Brain microvascular endothelial cell (primary cell): ENCODE measurements at regions not wholly inside any gene's neighbourhood (a gene's known extent, or its start where the extent isn't known, plus 50 kb on each side); places are given as distances from the start of the nearest gene placed in this dataset.
A peak's percentile ranks its signal among the peaks of the same experiment; 100 is the strongest.

ENCODE experiments used
- DNase-seq: peaks from one replicate; pipeline ENCODE4 v3.0.0-alpha.2; 2020
- H3K27ac ChIP-seq: fragments of 250-450 bp; sonication (Bioruptor Pico); 2 replicates; pipeline ENCODE4 v1.5.1; 2020; ENCODE audit warnings: mild to moderate bottlenecking, moderate library complexity
- H3K27me3 ChIP-seq: fragments of 250-450 bp; sonication (Bioruptor Pico); replicated peaks from 2 replicates; pipeline ENCODE4 v1.5.1; 2020; ENCODE audit warnings: mild to moderate bottlenecking
- H3K36me3 ChIP-seq: fragments of 250-450 bp; sonication (Bioruptor Pico); replicated peaks from 2 replicates; pipeline ENCODE4 v1.5.1; 2020; ENCODE audit warnings: mild to moderate bottlenecking
- H3K4me3 ChIP-seq: 2 replicates; pipeline ENCODE4 v1.5.1; 2011; ENCODE audit warnings: low read depth, mild to moderate bottlenecking, control low read depth, low read length, moderate library complexity
- in situ Hi-C: cut with HindIII; loops from 2 replicates; pipeline ENCODE4 v1.10.0; 2017; ENCODE audit warnings: low sequenced_read_pairs, low pct_ligation_motif_present
- TF ChIP-seq, protein P1 (sequence below): IDR thresholded peaks from 2 replicates; pipeline ENCODE4 v1.5.1; 2011; ENCODE audit warnings: low read depth, mild to moderate bottlenecking, moderate library complexity, low read length, control low read depth, inconsistent platforms; ENCODE audit errors: missing control alignments

DNA sequence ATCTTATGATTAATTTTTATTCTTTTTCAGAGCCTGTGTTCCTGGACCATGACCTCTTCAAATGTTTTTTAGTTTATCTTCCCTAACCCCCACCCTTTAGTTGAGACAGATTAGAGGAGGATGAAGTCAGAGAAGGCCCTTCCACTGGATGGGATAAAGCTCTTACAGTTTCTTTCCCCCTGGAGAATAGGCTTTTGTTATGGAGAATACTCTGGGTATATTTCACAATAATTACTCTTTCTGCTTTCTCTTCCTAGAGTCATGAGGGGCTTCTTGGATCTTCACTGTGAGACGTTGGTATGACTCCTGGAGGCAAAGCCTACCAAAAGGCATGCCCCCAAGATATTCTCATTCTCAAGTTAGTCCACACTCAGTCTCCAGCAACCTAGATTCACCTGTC is 144.4 kb upstream of the THRB start:
- in situ Hi-C loops = no loop called here
- H3K36me3 ChIP-seq = no peaks in the 10 kb centered on the region
- no peak overlapping the region for H3K4me3 ChIP-seq

GRCh38 chr3:24639481-24640329 is 145.1 kb upstream of the THRB start:
- TF ChIP-seq, protein P1, sequence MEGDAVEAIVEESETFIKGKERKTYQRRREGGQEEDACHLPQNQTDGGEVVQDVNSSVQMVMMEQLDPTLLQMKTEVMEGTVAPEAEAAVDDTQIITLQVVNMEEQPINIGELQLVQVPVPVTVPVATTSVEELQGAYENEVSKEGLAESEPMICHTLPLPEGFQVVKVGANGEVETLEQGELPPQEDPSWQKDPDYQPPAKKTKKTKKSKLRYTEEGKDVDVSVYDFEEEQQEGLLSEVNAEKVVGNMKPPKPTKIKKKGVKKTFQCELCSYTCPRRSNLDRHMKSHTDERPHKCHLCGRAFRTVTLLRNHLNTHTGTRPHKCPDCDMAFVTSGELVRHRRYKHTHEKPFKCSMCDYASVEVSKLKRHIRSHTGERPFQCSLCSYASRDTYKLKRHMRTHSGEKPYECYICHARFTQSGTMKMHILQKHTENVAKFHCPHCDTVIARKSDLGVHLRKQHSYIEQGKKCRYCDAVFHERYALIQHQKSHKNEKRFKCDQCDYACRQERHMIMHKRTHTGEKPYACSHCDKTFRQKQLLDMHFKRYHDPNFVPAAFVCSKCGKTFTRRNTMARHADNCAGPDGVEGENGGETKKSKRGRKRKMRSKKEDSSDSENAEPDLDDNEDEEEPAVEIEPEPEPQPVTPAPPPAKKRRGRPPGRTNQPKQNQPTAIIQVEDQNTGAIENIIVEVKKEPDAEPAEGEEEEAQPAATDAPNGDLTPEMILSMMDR = no peak
- no peaks in the 10 kb centered on the region for H3K36me3 ChIP-seq
- H3K27me3 ChIP-seq = no peaks in the 10 kb centered on the region
- H3K27ac ChIP-seq = no peak overlapping the region
- no peak overlapping the region for H3K4me3 ChIP-seq
- no peak for DNase-seq
- in situ Hi-C loops = no loop called here

More for the DNA sequence above, 144.4 kb upstream of the THRB start:
- no peak for DNase-seq
- TF ChIP-seq, protein P1 = no peak
- Histone ChIP-seq H3K27ac (no peak overlapping the region), H3K27me3 (no peaks in the 10 kb centered on the region)

- in situ Hi-C loops = no loop called here
- TF ChIP-seq, protein P1 = peak; percentile 58
- Histone ChIP-seq H3K36me3 (no peaks in the 10 kb centered on the region), H3K27ac (no peak overlapping the region), H3K4me3 (no peak overlapping the region), H3K27me3 (no peaks in the 10 kb centered on the region)
- peak; percentile 17 for DNase-seq
Measured at GRCh38 chr3:24640330-24640877, 145.8 kb upstream of the THRB start.

DNA sequence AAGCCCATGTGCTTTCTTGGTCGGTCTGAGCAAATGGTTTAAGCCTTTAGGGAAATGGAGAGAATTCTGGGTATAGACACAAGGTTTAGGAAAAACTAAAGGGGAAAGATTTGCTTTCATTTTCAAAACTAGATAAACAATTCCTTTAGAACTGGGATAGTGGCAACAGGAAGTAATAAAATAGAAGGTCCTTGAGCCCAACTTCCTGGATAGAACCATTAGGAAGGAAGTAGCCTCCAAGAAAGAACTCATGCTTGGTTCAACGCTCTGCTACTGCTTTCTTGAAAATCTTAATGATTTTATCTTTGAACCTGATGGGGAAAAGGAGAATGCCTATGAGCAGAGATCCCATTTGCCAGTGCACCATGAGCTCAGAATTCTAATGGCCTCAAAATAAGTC is 147.0 kb upstream of the THRB start:
- Histone ChIP-seq H3K27me3 (no peaks in the 10 kb centered on the region), H3K4me3 (no peak overlapping the region), H3K27ac (no peak overlapping the region), H3K36me3 (no peaks in the 10 kb centered on the region)
- in situ Hi-C loops = no loop called here
- no peak for DNase-seq
- TF ChIP-seq, protein P1 = no peak

DNA sequence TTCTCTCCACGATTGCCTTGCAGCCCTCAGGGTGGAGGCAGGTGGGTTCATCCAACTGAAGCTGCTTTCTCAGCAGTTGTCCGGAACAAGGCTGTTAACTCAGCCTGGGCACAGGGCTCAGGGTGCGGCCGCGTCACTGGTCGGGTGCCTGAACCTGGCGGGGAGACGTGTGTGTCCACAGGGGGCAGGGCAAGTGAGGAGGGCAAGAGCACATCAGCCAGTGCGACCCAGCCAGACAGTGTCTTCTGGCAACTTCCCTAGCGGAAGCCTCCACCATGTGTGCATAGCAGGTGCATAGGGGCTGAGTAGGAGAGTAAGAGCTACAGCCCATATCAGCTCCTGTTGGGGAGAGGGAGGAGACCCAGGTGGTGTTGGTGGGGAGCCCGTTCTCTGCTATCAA is 150.4 kb upstream of the THRB start:
- H3K36me3 ChIP-seq = no peaks in the 10 kb centered on the region
- H3K27ac ChIP-seq = no peak overlapping the region
- TF ChIP-seq, protein P1 = no peak
- H3K4me3 ChIP-seq = no peak overlapping the region
- in situ Hi-C loops = no loop called here
- no peaks in the 10 kb centered on the region for H3K27me3 ChIP-seq
- no peak for DNase-seq
